Thyroid gland (tissue), 4 donors: ENCODE measurements at regions not wholly inside any gene's neighbourhood (a gene's known extent, or its start where the extent isn't known, plus 50 kb on each side); places are given as distances from the start of the nearest gene placed in this dataset.

Source experiments
- DNase-seq, 2 donors: peaks; one replicate each; pipeline ENCODE4 v3.0.0-alpha.2; 2019
- H3K27ac ChIP-seq, 3 donors: fragments of 200-600 bp; sonication (generic); 1 replicate in 2 of 3; 2 replicates in 1 of 3; pipeline ENCODE4 v1.5.1; 2016 to 2019; ENCODE audit warnings: mild to moderate bottlenecking in 1 of 3, moderate library complexity in 1 of 3
- H3K27me3 ChIP-seq: fragments of 200-600 bp; sonication (generic); one replicate; pipeline ENCODE4 v1.5.1; 2019
- H3K36me3 ChIP-seq, 2 donors: fragments of 200-600 bp; sonication (generic); one replicate each; pipeline ENCODE4 v1.5.1; 2016 to 2019
- H3K4me1 ChIP-seq, 2 donors: fragments of 200-600 bp; sonication (generic); one replicate each; pipeline ENCODE4 v1.5.1; 2017 to 2019
- H3K4me3 ChIP-seq, 3 donors: fragments of 200-600 bp; sonication (generic); replicated peaks in 1 of 3; 1 replicate in 2 of 3; 2 replicates in 1 of 3; pipeline ENCODE4 v1.5.1; 2016; ENCODE audit warnings: mild to moderate bottlenecking in 1 of 3
- H3K9me3 ChIP-seq: fragments of 200-600 bp; sonication (generic); one replicate; pipeline ENCODE4 v1.5.1; 2017
- POLR2A ChIP-seq, 2 donors: fragments of 450-650 bp; IDR thresholded peaks; one replicate each; pipeline ENCODE4 v1.6.1; 2017; ENCODE audit warnings: antibody characterized with exemption in 2 of 2, mild to moderate bottlenecking in 2 of 2, moderate library complexity in 1 of 2
- WGBS, 2 donors: methylation state at CpG; one replicate each; pipeline ENCODE4 v1.1.5; 2017; 5-methylcytosine and 5-hydroxymethylcytosine counted together
- intact Hi-C: fragments of 100-400 bp; cut with DNase I; formaldehyde crosslinking; loops from one replicate; pipeline ENCODE4 v1.15.1; 2023
- TF ChIP-seq, protein P1 (sequence below), 6 experiments: fragments of 200-600 bp in 3 of 6; fragments of 450-650 bp in 3 of 6; sonication (generic) in 3 of 6; IDR thresholded peaks; one replicate each; pipeline ENCODE4 v1.5.1; 2016 to 2019; ENCODE audit warnings: antibody characterized with exemption in 6 of 6, mild to moderate bottlenecking in 2 of 6, inconsistent platforms in 1 of 6, moderate library complexity in 1 of 6

DNA sequence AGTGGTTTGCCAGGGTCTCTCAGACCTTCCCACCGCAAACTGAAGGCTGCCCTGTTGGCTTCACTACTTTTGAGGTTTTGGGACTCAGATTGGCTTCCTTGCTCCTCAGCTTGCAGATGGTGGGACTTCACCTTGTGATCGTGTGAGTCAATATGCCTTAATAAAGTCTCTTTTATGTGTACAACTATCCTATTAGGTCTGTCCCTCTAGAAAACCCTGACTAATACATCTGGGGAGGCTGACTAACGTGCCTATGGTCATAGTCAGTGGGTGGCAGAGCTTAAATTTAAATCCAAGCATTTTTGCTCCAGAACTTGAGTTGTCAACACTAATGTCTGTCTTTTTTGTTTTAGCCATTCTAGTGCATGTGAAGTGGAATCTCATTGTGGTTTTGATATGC is 76.5 kb upstream of the CHODL start:
- Histone ChIP-seq H3K27ac (no peak overlapping the region), H3K4me3 (no peak overlapping the region), H3K36me3 (no peaks in the 10 kb centered on the region), H3K27me3 (no peaks in the 10 kb centered on the region), H3K9me3 (no peaks in the 10 kb centered on the region), H3K4me1 (no peaks in the 10 kb centered on the region)
- TF ChIP-seq POLR2A (IDR thresholded peaks at IDR 0.05) = no peak
- TF ChIP-seq, protein P1, sequence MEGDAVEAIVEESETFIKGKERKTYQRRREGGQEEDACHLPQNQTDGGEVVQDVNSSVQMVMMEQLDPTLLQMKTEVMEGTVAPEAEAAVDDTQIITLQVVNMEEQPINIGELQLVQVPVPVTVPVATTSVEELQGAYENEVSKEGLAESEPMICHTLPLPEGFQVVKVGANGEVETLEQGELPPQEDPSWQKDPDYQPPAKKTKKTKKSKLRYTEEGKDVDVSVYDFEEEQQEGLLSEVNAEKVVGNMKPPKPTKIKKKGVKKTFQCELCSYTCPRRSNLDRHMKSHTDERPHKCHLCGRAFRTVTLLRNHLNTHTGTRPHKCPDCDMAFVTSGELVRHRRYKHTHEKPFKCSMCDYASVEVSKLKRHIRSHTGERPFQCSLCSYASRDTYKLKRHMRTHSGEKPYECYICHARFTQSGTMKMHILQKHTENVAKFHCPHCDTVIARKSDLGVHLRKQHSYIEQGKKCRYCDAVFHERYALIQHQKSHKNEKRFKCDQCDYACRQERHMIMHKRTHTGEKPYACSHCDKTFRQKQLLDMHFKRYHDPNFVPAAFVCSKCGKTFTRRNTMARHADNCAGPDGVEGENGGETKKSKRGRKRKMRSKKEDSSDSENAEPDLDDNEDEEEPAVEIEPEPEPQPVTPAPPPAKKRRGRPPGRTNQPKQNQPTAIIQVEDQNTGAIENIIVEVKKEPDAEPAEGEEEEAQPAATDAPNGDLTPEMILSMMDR (IDR thresholded peaks at IDR 0.05) = no peak
- no peak for DNase-seq
- WGBS, 2 donors = 81 to 84% methylated on average over 3 of the region's 3 CpGs
- intact Hi-C loops = no loop called here

DNA sequence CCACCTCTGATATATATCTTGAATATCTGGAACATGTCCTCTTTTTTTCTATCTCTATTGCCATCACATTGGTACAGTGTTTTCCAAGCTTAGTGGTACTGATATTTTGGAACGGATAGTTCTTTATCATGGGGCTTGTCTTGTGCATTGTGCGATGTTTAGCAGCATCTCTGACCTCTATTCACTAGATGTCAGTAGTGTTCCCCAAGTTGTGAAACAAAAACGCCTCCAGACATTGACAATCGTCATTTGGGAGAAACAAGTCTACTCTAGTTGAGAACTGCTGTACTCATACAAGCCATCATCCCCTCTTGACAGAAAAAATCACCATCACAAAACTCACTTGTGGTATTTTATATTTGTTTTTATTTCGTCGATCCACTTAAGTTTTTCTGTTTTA is 79.7 kb upstream of the CHODL start:
- WGBS, 2 donors = 76 to 77% methylated on average over 6 of the region's 6 CpGs

DNA sequence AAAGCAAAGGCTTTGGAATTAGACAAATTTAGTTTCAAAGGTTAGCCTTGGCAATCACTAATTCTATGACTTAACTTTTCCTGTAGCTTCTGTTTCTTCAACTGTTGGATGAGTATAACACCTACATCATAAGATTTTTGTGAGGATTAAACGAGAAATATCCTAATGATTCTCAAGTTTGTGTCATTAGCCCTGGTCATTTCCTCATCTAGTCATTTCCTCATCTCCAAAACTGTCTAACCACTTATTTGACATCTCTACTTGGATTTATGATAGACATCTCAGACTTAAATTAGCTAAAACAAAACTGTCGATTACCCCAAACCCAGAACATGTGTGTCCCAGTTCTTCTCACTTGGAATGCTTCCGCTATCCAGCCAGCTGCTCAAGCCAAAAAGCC is 80.2 kb upstream of the CHODL start:
- WGBS, 2 donors = 76 to 82% methylated on average over 3 of the region's 3 CpGs
- TF ChIP-seq POLR2A (IDR thresholded peaks at IDR 0.05) = no peak
- TF ChIP-seq, protein P1 (IDR thresholded peaks at IDR 0.05) = no peak

More for the DNA sequence above, 79.7 kb upstream of the CHODL start:
- Histone ChIP-seq H3K36me3 (no peaks in the 10 kb centered on the region), H3K9me3 (no peaks in the 10 kb centered on the region), H3K27ac (no peak overlapping the region), H3K4me3 (no peak overlapping the region), H3K4me1 (no peaks in the 10 kb centered on the region), H3K27me3 (no peaks in the 10 kb centered on the region)
- no peak for DNase-seq
- TF ChIP-seq, protein P1 (IDR thresholded peaks at IDR 0.05) = no peak
- TF ChIP-seq POLR2A (IDR thresholded peaks at IDR 0.05) = no peak
- intact Hi-C loops = no loop called here

DNA sequence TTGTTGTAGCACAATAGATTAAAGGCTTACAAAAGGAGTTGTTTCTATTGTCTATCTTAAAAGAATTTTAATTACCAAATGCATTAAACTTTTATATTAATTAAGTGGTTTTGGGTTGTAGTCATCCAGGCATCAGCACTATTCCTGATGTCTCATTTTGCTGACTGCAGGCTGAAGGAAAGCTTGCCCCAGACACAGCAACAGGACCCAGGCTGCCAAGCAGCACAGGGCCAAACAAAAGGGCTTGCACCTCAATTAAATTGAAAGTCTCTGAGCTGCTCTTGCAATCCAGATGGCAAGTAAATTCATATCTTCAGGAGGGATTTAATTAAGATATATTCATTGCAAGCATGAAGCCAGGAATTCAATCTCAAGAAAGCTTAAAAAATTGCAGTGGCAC is 80.7 kb upstream of the CHODL start:
- DNase-seq = no peak
- TF ChIP-seq, protein P1 (IDR thresholded peaks at IDR 0.05) = no peak
- Histone ChIP-seq H3K4me3 (no peak overlapping the region), H3K4me1 (no peaks in the 10 kb centered on the region), H3K36me3 (no peaks in the 10 kb centered on the region), H3K27me3 (no peaks in the 10 kb centered on the region), H3K9me3 (no peaks in the 10 kb centered on the region), H3K27ac (no peak overlapping the region)
- intact Hi-C loops = no loop called here

More for the DNA sequence above, 80.2 kb upstream of the CHODL start:
- no peaks in the 10 kb centered on the region for H3K27me3 ChIP-seq
- H3K4me3 ChIP-seq = no peak overlapping the region
- no peaks in the 10 kb centered on the region for H3K36me3 ChIP-seq
- H3K27ac ChIP-seq = no peak overlapping the region
- intact Hi-C loops = no loop called here
- no peaks in the 10 kb centered on the region for H3K4me1 ChIP-seq
- no peak for DNase-seq
- no peaks in the 10 kb centered on the region for H3K9me3 ChIP-seq

DNA sequence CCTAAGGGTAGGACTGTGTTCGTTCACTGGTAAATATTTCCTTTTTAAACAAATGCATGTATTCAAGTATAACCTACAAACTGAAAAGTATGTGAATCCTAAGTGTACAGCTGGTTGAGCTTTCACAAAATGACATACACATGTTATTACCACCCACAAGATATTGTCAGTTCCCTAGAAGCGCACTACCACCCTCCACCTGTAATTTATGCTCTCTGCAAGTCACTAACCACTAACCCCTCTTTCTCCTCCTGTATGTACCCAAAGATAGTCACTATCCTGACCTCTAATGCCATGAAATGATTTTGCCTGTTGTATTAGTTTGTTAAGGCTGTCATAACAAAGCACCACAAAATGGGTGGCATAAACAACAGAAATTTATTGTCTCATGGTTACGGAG is 82.8 kb upstream of the CHODL start:
- no peaks in the 10 kb centered on the region for H3K4me1 ChIP-seq
- DNase-seq = no peak
- no peaks in the 10 kb centered on the region for H3K9me3 ChIP-seq
- no peak overlapping the region for H3K4me3 ChIP-seq
- 90 to 94% methylated on average over 3 of the region's 3 CpGs for WGBS, 2 donors
- H3K27me3 ChIP-seq = no peaks in the 10 kb centered on the region
- H3K27ac ChIP-seq = no peak overlapping the region
- intact Hi-C loops = no loop called here
- no peaks in the 10 kb centered on the region for H3K36me3 ChIP-seq
- TF ChIP-seq, protein P1 (IDR thresholded peaks at IDR 0.05) = no peak
- TF ChIP-seq POLR2A (IDR thresholded peaks at IDR 0.05) = no peak
